ENCODE measurements at regions not wholly inside any gene's neighbourhood (a gene's known extent, or its start where the extent isn't known, plus 50 kb on each side); places are given as distances from the start of the nearest gene placed in this dataset.

DNA sequence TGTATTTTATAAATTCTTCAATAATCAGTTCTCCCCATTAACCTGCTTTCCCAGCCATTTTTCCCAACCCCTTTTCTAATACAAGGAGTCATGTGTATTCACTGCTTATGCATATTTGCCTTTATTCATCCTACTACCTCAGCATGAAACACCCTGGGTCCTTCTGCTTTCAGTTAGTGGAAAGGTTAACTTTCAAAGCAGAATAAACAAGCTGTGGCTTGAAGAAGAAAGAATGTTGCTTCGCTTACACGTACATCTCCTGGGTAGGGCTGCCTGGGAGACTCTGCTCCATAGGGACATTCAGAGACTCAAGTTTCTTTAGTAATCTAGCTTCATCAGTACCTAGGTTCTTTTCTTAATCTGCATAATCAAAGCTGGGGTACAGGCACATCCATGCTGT lies 567.8 kb upstream of the SLC10A2 start (continued):
- no peak for TF ChIP-seq RAD21 (IDR thresholded peaks at IDR 0.05 in 1 of 2, conservative IDR thresholded peaks at IDR 0.05 in 1 of 2; ENCODE audit: low read depth in 2 of 2, low read length in 2 of 2)
- TF ChIP-seq SUZ12 (IDR thresholded peaks at IDR 0.05; ENCODE audit: low read length), result no peak
- TF ChIP-seq, protein P1, sequence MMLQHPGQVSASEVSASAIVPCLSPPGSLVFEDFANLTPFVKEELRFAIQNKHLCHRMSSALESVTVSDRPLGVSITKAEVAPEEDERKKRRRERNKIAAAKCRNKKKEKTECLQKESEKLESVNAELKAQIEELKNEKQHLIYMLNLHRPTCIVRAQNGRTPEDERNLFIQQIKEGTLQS (IDR thresholded peaks at IDR 0.05; ENCODE audit: insufficient read depth, low read depth, low read length), result no peak
- TF ChIP-seq TAF7 (optimal IDR thresholded peaks at IDR 0.05; ENCODE audit: borderline replicate concordance, low read depth, low read length), result no peak
- TF ChIP-seq YY1 (IDR thresholded peaks at IDR 0.05; ENCODE audit: low read depth, low read length), result no peak
- no peak for TF ChIP-seq JUND (IDR thresholded peaks at IDR 0.05; ENCODE audit: low read length)
- no peak for TF ChIP-seq FOSL1 (IDR thresholded peaks at IDR 0.05; ENCODE audit: insufficient read depth, low read depth, low read length)
- no peak for TF ChIP-seq RNF2 (IDR thresholded peaks at IDR 0.05; ENCODE audit: borderline replicate concordance, low read depth, low read length, missing control alignments, poor library complexity, severe bottlenecking)
